ENCODE measurements at regions not wholly inside any gene's neighbourhood (a gene's known extent, or its start where the extent isn't known, plus 50 kb on each side); places are given as distances from the start of the nearest gene placed in this dataset.

- DNase-seq, result no peak
These were observed 516.8 kb downstream of the CFAP47 start for GRCh38 chrX:36436361-36436760.

- DNase-seq, result no peak
These were observed 523.5 kb downstream of the CFAP47 start for GRCh38 chrX:36443007-36443406.

- no peak for DNase-seq
These were observed 526.0 kb downstream of the CFAP47 start for GRCh38 chrX:36445566-36445965.

- DNase-seq, result no peak
These were observed 542.6 kb downstream of the CFAP47 start for GRCh38 chrX:36462142-36462541.

DNA sequence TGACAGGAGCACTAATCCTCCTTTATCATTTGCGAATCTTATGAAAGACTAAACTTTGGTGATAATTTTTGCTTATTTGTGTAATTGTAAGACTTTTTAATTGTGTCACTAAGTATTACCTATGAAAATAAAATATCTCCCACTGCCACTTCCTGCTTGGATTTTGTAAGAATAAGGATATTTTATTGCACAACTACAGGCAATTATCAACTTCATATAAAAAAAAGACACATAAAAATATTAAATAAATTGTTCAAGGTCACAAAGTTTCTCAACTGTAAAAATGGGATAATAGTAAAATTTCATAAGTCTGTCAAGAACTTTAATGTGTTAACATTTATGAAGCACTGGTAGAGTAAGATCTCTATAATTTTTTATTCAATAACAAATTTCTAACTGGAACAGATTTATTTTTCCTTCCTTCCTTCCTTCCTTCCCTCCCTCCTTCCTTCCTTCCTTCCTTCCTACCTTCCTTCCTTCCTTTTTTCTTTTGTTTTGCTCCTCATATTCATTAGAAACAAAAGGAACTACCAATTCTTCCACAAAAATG lies 527.6 kb upstream of the FAM47C start:
- DNase-seq, result no peak

DNA sequence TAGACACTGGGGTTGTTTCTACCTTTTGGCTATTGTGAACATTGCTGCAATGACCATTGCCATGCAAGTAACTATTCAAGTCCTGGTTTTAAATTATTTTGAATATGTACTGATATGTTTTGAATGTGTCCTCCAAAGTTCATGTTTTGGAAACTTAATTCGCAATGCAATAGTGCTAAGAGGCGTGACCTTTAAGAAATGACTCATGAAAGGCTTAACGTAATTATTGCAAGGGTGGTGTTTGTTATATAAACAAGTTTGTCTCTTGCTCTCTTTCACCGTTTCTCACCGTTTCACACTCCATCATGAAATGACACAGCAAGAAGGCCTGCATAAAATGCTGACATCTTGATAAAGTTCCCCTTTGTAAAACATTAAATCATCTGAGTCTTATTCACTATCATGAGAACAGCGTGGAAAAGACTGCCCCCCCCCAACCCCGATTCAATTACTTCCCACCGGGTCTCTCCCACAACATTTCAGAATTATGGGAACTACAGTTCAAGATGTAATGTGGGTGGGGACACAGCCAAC lies 506.9 kb upstream of the FAM47C start:
- no peak for DNase-seq

DNA sequence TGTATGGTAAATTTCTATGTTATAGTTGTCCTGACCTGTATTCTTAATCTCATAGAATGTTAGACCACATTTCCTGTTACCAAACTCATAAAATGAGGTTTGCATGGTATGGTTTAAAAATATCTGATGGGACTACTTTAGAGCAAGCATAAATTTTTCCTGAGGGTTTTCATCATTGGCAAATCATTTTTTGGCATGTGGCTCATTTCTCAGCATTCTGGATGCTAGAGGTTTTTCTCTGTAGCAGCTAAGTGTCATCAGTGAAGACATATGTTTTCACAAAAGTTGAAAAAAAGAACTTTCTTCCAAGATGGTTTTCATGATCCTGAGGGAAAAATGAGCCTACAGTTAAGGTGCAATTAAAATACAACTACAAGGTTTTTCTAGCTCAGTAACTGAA lies 503.5 kb upstream of the FAM47C start:
- DNase-seq, result no peak

DNA sequence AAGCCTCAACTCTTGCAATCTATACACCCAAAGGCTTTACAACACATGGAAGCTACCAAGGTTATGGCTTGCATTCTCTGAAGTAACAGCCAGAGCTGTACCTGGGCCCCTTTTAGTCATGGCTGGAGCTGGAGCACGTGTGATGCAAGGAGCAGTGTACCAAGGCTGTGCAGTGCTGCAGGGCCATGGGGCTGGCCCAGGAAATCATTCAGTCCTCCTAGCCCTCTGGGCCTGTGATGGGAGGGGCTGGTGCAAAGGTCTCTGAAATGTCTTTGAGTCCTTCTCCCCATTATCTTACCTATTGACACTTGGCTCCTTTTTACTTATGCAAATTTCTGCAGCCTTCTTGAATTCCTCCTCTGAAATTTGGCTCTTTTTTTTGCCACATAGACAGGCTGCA lies 500.1 kb upstream of the FAM47C start:
- no peak for DNase-seq

DNA sequence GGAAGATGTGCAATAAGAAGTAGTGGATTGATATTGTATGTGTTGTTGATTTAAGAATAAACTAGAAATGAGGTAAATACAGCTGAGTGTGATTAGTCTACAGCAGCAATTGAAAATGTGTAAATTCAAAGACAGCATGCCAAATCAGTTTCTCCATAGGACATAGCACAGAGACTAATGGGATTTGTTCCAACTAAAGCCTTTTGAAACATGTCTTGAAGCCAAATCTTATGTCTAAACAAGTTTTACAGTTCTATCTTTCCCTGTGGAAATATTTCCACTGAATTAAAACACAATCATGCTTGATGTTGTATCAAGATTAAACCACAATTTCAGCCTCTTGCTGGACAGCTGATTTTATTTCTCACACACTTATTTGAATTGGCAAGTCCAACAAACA lies 497.4 kb upstream of the FAM47C start:
- no peak for DNase-seq

DNA sequence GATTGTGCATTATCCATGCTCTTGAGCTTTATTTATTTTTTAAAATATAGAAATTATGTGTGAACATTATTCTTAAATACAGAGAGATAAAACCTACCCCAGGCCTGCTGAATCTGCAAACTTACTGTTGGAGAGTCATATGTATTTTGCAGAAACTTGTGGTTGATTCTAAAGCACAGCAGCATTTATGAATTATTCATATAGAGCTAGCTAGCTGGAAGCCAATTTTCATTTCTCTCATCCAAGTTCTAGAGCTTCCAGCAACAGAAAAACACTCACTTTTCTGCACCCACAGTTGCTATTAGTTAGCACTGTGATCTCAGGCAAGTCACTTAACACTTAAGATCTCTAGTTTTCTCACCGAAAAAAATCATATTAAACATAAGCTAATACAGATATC lies 479.5 kb upstream of the FAM47C start:
- DNase-seq, result no peak

- DNase-seq, result no peak
These were observed 473.3 kb upstream of the FAM47C start for GRCh38 chrX:36534900-36535299.

- peak; percentile 27 for DNase-seq
These were observed 464.7 kb upstream of the FAM47C start for GRCh38 chrX:36543499-36543898.

GRCh38 chrX:36562986-36563385 lies 445.2 kb upstream of the FAM47C start:
- DNase-seq, result no peak

DNA sequence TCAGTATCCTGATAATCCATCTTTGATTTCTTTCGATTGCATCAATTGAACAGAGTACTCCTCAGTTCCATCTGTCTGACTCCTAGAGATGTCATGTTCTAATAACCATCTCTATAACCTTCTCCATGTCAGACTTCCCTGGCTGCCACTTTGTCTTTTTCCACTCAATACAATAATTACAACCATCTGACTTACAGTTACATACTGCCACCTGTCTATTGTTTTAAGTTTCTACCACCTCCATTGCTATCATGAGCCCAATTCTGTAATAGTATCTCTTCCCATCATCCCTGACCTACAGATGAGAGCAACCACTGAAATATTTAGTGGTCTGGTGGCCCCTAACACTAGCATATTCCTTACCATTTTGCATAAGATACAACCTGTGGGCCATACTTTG lies 439.2 kb upstream of the FAM47C start:
- no peak for DNase-seq

DNA sequence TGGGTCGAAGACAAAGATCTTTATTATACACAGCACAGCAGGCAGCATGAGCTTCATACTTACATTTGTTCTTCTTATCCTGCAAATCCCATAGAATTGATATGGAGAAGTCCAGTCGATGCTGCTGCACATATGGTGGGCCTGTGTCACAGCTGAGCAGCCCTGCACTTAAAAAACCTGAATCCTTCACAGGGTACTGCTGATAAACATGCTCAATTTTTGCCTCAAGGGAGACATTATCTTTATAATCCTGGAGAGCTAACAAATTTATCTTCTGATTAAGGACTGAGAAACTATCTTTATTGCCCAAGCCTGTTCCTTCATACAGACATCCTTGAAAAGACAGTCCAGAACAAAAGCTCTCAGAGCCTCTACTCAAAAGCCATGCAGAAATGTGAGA lies 434.4 kb upstream of the FAM47C start:
- no peak for DNase-seq

DNA sequence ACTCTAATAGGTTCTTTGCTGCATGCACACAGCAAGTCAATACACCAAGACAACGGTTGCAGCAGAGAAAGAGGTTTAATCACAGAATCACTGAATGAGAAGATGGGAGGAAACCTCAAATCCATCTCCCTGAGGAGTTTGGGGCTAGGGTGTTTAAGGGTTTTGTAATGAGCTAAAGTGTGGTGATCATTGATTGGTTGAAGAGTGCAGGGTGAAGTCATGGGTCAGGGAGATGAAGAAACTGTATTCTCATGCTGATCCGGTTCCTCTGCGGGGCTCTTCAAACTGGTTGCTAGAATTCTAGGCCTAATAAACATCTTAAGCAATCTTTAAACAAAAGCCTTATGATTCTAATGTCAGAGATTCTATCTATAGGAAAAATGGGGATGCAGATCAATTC lies 432.5 kb upstream of the FAM47C start:
- no peak for DNase-seq

- no peak for DNase-seq
These were observed 431.2 kb upstream of the FAM47C start for GRCh38 chrX:36577006-36577405.

- DNase-seq, result no peak
These were observed 427.1 kb upstream of the FAM47C start for GRCh38 chrX:36581030-36581429.

GRCh38 chrX:36583674-36584073 lies 424.5 kb upstream of the FAM47C start:
- no peak for DNase-seq

DNA sequence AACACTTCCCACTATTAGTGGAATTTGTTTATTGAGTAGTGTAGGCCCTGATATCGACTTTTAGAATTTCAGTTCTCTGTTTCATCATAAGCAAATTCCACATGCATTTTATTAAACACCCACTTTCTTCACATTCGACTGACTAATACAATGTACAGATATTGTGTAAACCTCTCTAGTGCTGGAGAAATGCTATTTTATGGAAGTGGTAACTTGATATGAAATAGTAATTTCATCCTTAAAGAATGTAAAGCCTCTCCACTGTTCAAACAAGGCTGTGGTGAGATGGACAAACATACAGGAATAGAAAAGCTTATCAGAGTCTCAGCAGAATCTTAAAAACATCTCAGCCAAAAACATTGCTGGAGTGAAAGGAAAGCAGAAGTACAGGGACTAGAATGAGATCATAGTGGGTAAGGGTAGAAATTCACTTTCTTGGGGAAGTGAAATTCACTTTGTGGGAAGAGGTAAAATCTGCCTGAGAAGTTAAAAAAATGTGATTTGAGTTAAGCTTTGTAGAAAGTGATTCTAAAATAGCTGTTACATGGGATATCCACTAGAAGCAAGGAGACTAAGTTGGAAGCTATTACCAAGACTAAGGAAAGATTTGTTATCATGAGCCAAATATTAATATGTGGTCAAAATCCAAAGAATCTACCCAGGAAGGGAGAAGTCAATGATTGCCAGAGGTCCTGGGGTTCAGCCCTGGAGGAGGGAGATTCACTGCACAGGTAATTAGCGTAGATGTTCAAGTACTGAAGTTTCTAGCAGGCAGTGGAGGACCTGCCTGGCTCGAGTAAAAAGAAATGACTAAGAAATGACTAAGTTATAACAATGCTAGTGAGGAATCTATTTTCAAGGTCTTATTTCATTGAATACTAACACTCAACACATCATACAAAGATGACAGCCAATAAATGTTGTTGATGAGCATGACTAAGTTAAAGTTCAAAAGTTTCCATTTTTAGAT lies 398.3 kb upstream of the FAM47C start:
- no peak for DNase-seq

GRCh38 chrX:36626898-36627297 lies 381.3 kb upstream of the FAM47C start:
- DNase-seq, result no peak

GRCh38 chrX:36640232-36640631 lies 367.9 kb upstream of the FAM47C start:
- no peak for DNase-seq

- no peak for DNase-seq
These were observed 366.1 kb upstream of the FAM47C start for GRCh38 chrX:36642052-36642451.

GRCh38 chrX:36650622-36651021 lies 357.5 kb upstream of the FAM47C start:
- DNase-seq, result no peak

Measured in DMS153 (cell line).